OCI-LY7 (cell line): ENCODE measurements at regions not wholly inside any gene's neighbourhood (a gene's known extent, or its start where the extent isn't known, plus 50 kb on each side); places are given as distances from the start of the nearest gene placed in this dataset.
"Not testable (repeated sequence)": the region's sequence is repeated elsewhere in the genome, so short reads cannot be mapped to it uniquely, and the experiment has no call there.

Experiments
- CTCF ChIP-seq: fragments of 200-600 bp; sonication (generic); conservative IDR thresholded peaks from 2 replicates; pipeline ENCODE4 v1.5.1; 2014; ENCODE audit warnings: mild to moderate bottlenecking, antibody characterized with exemption, low read length, moderate library complexity, mixed read lengths
- EZH2phosphoT487 ChIP-seq: fragments of 200-600 bp; sonication (generic); IDR thresholded peaks from 2 replicates; pipeline ENCODE4 v1.6.1; 2018; ENCODE audit warnings: low read depth, borderline replicate concordance, mild to moderate bottlenecking, mixed run types, antibody characterized with exemption, low read length, moderate library complexity, mixed read lengths

- TF ChIP-seq CTCF, EZH2phosphoT487: not testable (repeated sequence)
Observed at GRCh38 chr20:12954254-12954653, 54.5 kb upstream of the SPTLC3 start.
